Stimulated activated CD4-positive, alpha-beta T cell treated with anti-CD3 and anti-CD28 coated beads, Interleukin-4, amount 100 ng/mL, for 24 hours (primary cell): ENCODE measurements at regions not wholly inside any gene's neighbourhood (a gene's known extent, or its start where the extent isn't known, plus 50 kb on each side); places are given as distances from the start of the nearest gene placed in this dataset.

ENCODE experiments used
- DNase-seq: peaks from one replicate; pipeline ENCODE4 v3.0.0-alpha.2; 2020

DNA sequence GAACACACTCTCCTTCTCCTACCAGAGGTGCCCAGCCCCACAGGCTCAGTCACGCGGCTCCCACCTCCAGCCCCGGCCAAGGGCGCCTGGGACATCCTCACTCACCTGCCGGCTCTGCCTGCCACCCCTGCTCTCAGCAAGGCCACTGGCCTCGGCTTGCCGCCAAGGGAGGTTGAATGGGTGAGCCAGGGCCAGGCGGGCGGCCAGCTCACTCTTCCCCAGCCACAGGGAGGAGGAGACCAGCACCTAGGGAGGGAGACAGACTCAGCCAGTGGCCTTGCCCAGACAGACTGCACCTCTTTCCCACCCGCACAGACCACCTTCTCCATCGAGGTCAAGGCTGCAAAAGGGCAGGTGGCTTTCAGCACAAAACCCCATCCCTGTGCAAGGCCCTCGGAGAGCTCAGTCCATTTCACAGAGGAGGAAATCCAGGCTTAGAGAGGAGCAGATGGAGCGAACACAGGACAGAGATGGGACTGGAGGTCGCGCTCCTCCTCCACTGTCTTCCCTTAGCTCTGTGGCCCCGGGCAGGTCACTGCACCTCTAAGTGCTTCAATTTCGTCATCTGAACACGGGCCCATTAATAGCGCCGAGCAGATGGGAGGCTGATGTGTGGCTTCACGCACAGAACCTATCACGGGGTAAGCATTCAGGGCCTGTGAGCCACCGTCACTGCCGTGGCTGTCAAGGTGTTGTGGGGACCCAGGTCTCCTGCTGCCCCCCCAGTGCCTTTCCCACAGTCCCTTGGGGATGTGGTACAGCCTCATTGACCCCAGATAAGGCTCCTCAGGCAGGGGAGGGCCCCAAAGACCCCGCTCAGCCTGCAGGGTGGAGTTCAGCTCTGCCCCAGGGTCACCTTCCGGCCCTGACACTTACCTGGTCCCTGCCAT is 56.1 kb downstream of the RMI2 start:
- DNase-seq, result no peak

DNA sequence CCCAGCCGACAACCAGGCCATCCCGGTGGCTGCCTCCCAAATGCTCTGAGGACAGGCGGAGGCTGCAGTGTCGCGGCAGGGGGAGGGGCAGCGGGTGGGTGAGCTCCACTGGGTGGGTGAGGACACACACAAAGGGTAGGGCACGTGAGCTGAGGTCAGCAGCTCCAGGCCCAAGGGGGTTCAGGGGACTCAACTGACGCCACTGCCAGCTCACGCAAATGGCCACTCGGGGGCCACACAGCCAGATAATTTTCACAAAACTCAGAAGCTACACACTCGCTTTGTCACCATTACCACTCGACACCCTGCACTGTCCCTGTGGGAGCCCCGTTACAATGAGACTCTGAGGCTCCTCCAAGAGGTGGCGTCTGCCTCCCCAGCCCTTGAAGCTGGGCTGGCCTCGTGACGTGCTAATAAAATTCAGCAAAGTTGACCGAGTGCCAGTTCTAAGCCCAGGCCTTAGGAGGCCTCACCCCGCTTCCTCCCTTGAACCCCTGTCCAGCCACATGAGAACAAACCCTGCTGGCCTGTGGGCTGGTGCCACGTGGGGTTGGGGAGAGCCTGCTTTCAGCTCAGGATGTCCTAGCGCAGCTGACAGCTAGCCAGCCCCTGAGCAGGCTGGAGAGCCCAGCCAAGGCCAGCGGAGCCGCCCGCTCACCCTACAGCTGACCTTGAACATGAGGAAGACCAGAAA is 56.9 kb downstream of the RMI2 start:
- DNase-seq, result no peak

DNA sequence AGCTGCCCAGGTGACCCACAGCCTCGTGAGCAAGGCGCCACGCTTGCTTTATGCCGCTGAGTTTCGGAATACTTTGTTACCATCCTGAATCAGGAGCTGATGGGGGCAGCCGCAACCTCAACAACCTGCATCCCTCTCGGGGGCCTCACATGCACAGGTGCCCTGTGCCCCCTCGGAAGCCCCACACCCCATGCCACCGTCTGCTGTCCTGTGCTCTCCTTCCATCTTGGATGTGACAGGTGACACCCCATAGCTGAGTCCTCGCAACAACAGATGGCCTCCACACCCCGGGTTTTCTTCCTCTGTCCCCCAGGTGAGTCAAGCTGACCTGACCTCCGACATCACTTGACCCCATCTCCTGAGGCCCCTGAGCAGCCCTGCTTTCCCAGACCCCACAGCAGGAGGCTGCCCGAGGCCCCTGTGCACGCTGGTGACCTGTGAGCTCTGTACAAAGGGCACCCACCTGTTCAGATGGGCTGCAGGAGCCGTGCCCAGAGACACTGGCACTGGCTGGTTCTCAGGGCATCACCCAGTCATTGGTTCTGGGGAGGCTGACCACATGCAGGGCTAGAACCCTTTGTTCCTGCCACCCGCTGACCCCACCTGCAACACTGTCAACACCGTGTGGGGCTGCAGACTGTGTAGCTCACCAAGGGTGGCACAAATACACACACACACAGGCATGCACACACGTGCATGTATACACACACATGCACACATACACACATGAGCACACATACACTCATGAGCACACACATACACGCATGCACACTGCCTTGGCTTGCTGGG is 57.7 kb downstream of the RMI2 start:
- DNase-seq, result no peak

DNA sequence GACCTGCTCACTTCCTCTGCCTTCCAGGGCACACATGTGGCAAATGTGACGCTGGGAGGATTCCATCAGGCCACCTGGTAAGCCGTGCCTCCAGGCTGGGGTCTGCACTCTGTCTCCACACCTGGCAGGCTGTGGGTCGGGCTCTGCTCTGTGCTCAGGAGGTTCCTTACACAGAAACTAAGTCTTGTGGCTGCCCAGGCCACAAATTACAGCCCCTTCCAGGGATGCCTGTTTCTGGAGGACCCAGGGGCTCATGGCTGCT is 58.2 kb downstream of the RMI2 start:
- DNase-seq, result no peak

DNA sequence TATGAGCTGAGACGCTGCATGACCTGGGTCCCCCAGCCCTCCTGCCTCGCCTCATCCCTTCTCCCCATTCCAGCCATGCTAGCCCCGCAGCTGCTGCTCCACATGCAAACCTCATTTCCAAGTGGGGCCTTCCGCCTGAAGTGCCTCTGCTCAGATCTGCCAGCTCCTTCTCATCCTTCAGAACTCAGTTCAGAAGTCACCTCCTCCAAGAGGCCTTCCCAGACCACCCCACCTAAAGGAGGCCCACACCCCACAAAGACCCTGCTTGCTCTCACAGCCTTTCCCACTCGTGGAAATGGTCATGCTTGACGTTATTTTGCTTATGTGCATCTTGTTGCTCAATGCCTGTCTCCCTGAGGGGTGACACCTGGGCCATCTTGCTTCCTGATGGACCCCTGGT is 58.7 kb downstream of the RMI2 start:
- no peak for DNase-seq

DNA sequence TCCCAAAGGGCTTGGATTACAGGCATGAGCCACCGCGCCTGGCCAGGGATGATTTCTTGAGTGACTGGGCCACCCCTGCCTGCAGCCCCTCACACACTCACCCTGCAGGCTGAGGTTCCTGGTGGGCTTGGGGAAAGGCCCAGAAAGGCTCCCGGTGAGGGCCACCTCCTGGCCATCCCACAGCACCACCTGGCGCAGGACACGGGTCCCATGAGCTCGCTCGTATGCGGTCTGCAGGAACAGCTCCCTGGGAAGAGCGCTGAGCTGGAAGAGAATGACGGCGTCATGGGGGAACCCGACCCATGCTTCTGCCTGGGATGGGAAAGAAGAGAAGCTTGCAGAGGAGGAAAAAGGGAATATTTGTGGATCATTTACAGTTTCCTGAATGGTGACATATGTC is 59.3 kb downstream of the RMI2 start:
- no peak for DNase-seq

DNA sequence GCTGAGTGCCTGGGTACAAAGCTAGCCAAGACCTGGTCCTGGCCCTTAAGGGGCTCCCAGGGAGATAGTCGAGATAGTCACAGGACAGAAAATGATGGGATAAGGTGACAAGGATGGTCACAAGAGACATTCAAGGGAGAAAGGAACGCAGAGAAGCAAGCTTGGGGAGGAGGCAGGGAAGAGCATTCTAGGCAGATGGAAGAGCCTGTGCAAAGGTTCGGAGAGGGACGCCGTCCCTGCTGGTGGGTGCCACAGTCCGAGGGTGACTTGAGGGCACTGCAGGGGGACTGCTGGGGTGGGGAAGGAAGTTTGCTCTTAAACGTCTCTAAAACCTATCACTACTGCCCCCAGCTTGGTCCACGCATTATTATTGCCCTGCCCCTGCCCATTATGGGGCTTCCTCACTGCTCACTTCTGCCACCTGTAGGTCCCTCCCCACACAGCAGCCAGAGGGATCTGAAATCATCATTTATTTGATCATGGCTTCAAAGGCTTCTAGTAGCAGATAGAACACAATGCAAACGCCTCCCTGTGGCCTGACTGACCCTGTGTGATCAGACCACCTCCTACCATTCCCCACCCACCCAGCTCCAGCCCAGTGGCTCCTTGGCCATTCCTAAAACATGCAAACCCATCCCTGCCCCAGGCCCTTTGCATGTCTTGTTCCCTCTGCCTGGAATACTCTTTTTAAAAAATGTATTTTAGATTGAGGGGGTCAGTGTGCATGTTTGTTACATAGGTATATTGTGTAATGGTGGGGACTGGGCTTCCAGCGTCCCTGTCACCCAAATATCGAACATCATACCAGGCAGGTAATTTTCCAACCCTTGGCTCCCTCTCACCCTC is 60.3 kb downstream of the RMI2 start:
- DNase-seq, result peak; percentile 58

DNA sequence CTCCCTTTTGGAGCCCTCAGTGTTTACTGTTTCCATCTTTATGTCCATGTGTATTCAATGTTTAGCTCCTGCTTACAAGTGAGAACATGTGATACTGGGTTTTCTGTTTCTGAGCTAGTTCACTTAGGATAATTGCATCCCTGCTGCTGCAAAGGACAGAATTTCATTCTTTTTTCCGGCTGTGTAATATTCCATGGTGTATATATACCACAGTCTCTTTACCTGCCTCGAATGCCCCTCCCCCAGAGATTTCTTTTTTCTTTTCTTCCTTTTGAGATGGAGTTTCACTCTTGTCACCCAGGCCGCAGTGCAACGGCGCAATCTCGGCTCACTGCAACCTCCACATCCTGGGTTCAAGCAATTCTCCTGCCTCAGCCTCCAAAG is 60.9 kb downstream of the RMI2 start:
- no peak for DNase-seq

DNA sequence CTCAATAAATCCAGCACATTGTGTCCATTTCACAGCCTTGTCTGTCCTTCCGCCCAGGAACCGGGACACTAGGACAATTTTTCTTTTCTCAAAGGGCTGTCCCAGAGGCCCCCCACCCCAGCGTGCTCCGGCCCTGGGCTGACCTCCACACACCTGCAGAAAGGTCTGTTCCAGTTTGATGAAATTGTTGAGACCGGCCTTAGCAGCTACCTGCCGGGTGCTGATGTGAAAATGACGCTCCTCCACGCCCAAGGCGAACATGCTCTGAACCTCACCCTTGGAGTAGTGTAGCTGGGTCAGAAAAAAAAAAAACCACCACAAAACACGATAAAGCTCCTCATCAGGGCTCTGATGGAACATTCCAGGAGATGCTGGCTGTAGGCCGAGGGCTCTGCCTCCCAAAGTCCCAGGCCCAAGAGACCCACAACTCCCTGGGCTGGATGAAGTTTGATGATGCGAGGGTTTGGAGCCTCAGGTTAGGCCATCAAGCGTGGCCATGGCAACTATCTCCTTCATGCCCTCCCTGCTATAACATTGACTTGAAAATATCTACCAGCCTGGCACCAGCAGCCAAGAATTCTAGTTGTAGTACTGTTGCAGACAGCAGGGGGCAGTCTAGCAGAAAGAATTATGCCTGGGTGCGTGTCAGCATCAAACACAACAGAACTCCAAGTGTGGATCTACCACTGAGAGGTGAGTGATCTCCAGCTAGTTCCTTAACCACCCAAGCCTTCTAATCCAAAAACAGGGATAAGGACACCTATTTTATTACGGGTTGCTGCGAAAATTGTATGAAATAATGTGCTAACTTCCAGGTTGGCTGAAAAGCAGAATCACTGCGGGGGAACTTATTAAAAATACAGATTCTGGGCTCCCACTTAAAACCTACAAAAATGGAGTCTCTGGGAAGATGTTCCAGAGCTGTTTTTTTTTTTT is 62.1 kb downstream of the RMI2 start:
- DNase-seq, result peak; percentile 68

DNA sequence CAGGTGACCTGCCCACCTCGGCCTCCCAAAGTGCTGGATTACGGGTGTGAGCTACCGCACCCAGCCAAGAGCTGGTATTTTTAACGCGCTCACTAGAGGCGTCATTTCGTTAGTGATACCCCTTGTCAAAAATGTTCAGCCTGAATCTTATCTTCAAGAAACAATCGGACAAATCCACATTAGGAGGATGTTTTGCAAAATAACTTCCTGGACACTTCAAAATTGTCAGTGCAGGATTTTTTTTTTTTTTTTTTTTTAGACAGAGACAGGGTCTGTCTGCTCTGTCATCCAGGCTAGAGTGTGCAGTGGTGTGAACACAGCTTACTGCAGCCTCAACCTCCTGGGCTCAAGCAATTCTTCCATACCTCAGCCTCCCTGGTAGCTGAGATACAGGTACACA is 63.0 kb downstream of the RMI2 start:
- DNase-seq, result no peak

DNA sequence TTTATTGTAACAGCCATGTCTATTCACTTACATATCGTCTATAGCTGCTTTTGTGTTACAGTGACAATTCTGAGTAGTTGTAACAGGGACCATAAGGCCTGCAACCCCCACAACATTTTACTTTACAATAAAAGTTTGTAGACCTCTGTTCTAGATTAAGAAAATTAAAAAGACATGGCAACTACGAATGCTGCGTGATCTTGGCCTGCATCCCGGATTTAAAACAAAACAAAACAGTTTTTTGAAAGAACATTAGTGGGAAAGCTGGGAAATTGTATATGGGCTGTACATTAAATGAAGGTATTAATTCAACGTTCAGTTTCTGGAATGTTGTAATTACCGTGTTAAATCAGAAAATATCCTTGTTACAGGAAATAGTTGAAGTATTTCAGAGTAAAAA is 64.1 kb downstream of the RMI2 start:
- no peak for DNase-seq

DNA sequence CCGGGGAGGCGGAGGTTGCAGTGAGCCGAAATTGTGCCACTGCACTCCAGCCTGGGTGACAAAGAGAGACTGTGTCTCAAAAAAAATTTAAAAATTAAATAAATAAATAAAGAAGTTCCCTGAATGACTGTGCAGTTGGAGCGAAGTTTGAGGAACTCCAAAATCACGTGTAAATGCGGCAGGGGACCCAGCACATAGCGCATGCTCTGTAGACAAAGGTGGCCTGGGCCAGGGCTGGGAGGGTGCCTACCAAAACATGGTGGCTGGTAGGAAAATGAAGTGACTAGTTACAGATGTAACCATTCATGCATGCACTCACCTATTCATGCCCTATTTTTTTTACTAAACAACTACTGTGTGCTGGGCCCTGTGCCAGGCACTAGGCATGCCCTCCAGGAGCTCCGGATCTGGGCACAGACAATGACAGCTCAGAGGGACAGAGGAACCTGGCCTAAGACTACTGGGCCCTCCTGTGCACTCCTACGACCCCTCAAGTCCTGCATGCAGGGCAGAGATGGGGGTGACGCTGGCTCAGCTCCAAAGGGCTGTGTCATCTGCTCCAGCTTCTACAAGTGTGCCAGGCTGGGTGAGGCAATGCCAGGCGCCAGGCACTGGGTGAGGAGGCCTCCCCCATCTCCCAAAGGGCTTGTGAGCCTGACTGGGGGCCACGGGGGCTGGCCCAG is 65.3 kb downstream of the RMI2 start:
- no peak for DNase-seq

DNA sequence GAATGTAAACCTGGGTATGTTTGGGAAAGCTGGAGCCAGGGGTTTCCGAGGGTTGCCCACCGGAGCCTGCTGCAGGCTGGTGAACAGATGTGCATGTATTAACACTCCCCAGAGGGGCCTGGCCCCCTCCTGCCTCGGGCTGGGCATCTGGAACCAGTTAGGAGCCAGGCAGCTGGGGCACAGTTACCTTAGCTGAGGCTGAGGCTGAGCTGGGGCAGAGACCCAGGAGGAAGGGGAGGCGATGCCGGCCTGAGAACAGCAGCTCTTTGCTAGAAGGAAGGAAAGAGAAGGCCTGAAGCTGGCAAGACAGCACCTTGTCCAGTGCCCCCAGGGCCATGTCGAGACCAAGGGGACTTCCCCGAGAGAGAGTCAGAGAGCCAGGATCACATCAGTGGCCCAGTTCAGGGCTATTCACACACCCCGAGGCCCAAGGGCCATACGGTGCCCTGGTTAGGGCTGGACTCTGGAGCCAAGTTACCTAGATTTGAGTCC is 65.8 kb downstream of the RMI2 start:
- DNase-seq, result no peak

DNA sequence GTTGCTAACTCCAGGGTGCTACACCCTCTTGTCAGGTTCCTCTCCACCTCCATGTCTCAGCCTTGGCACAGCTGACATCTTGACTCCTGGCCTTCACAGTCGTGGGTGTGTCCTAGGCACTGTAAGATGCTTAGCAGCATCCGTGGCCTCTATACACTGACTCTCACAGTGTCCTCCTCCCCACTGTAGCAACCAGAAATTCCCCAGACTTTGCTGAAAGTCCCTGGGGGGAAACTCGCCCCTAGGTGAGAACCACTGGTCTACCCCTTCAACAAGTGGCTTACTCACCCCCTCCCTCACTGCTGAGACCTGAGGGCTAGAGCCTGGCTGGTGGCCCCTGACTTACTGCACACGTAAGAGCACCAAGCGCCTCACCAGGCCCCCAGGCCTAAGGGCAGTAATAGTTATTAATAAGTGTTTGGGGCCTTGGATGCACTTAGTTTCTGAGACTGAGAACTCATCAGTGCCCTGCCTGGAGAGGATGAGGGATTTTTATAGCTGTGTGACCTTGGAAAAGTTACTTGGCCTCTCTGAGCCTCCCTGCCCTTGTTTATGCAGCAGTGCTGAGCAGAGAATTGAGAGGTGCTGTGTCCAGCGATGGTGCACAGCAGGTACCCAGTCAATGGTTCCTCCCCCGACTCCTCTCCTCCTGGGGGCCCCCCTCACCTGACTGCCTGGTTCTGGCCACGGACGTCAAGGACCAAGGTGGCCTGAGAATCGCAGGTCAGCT is 67.1 kb downstream of the RMI2 start:
- DNase-seq, result no peak

DNA sequence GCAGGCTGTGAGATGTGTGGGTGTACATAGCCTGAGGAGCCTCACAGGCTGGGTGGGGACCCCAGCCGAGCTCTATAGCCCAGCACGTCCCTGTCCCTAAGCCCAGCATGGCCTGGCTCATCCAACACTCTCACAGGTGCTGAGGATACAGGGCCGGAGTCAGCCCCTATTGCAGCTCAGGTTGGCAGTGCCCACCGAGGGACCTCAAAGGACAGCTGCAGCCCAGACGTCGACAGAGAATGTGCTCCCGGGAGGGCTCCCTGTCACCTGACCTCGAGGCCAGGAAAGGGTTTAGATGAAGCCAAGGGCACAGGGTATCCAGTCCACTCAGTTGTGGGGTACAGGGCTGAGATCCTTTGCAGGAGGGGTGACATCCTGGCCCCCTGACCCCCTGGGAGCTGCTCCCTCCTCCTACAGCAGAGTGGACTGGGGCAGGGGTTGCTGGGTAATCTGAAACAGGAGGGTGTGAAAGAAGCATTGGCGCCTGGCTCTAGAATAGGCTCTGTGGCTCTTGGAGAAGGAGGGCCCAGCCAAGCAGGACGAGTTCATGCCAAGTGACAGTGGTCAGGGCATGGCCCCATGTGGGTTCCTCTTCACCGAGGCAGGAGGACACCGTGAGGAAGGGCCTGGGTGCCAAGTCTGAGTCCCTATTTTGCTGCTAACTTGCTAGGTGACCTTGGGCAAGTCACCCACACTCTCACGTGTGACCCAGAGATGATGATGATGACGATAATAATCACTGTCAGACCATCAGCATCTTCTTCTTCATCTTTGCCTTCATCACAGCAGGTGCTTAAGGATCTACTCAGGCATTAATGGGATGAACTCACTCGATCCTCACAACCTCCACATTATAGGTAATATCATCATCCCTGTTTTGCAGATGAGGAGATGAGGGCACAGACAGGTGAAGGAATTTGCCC is 68.0 kb downstream of the RMI2 start:
- no peak for DNase-seq

DNA sequence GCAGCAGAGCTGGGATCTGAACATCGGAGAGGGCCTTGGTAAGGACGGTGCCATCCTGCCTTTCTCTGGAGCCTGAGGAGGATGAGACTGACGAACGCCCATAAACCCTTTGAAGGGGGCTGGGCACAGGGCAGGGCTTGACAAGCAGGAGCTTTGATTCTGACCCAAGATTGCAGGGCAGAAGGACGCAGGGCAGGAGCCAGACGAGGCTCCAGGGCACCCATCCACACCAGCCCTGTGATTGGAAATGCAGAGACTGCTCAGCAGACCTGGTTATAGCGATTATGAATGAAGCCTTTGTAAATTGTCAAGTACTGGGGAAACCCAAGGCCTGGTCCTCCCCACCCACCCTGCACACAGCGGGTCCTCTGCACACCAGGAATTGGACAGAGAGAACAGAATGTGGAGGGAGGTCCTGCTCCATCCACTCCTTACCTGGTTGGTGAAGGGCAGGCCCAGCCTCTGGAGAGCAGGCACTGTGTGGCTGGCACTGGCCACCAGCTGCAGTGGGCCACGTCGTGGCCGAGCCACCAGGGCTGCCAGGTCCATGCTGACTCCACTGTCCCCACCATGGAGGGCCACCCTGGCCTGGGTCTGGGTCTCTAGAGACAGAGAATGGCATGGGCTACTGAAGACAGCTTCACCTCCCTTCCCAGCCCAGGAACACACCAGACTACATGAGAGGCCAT is 68.8 kb downstream of the RMI2 start:
- DNase-seq, result no peak

DNA sequence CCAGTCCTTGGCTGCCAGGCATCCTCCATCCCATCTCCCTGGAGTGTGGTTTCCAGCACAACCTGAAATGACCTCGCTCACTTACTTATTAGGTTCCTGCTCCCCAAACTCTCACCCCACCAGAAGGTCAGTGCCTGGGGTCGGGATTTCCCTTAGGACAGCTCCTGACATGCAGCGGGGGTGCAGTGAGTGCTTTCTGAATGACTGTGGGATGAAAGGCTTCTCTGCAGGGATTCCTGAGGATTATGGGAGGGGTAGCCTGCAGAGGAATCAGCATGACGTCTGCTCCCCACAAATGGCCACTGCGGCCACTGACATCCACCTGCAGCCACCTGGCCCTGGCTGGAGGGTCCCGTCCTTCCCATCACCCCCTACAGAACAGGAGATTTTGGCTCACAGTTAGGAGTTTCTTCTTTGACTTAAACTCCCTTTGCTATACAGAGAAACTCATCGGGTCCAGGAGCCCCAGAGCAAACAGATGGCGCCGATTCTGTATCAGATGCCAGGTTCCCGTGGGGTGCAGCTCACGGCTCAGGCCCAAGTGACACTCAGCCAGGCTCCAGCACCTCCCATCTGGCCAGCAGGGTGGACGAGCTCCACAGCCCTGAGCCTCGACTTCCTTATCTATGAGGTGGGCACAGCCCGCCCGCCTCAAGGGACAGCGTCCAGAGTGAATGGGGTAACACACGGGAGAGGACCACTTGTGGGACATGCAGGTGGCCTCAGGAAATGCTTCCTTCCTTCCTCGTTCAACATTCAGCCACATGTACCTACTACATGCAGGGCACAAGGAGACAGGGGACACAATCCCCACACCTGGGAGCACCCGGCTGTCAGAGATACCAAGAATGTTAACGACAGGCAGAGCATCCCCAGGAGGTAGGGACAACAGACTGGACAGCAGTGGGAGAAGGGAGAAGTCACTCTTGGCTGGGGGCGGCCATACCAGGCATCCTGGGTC is 69.8 kb downstream of the RMI2 start:
- no peak for DNase-seq
